GM19351 (cell line): ENCODE measurements at regions not wholly inside any gene's neighbourhood (a gene's known extent, or its start where the extent isn't known, plus 50 kb on each side); places are given as distances from the start of the nearest gene placed in this dataset.
"Not testable (repeated sequence)": the region's sequence is repeated elsewhere in the genome, so short reads cannot be mapped to it uniquely, and the experiment has no call there.

ENCODE experiments used
- ATAC-seq: cut with Tn5 transposase; IDR thresholded peaks from one replicate; pipeline ENCODE4 v1.9.1; 2021; ENCODE audit warnings: mild to moderate bottlenecking, moderate library complexity; ENCODE audit not compliant: unreplicated experiment

GRCh38 chr4:26017961-26018700 is 104.1 kb downstream of the SMIM20 start:
- ATAC-seq: not testable (repeated sequence)

- ATAC-seq: no peak
These were observed 106.2 kb downstream of the SMIM20 start for GRCh38 chr4:26020083-26020668.

- no peak for ATAC-seq
These were observed 106.9 kb downstream of the SMIM20 start for GRCh38 chr4:26020881-26021280.

GRCh38 chr4:26021417-26022345 is 107.7 kb downstream of the SMIM20 start:
- ATAC-seq: no peak

GRCh38 chr4:26022346-26023202 is 108.6 kb downstream of the SMIM20 start:
- ATAC-seq: no peak

GRCh38 chr4:26023203-26023972 is 109.4 kb downstream of the SMIM20 start:
- ATAC-seq: no peak

GRCh38 chr4:26024079-26024478 is 110.1 kb downstream of the SMIM20 start:
- ATAC-seq: no peak

GRCh38 chr4:26028133-26028792 is 114.2 kb downstream of the SMIM20 start:
- ATAC-seq: no peak

GRCh38 chr4:26028793-26029567 is 115.0 kb downstream of the SMIM20 start:
- peak; percentile 95 for ATAC-seq

- ATAC-seq: no peak
These were observed 115.6 kb downstream of the SMIM20 start for GRCh38 chr4:26029568-26030131.

GRCh38 chr4:26030260-26030667 is 116.2 kb downstream of the SMIM20 start:
- ATAC-seq: no peak

- no peak for ATAC-seq
These were observed 116.8 kb downstream of the SMIM20 start for GRCh38 chr4:26030780-26031179.

GRCh38 chr4:26031704-26032103 is 117.7 kb downstream of the SMIM20 start:
- no peak for ATAC-seq

GRCh38 chr4:26032142-26032541 is 118.1 kb downstream of the SMIM20 start:
- no peak for ATAC-seq

GRCh38 chr4:26032630-26033317 is 118.8 kb downstream of the SMIM20 start:
- no peak for ATAC-seq

GRCh38 chr4:26033389-26033788 is 119.4 kb downstream of the SMIM20 start:
- no peak for ATAC-seq

- peak; percentile 47 for ATAC-seq
These were observed 120.8 kb downstream of the SMIM20 start for GRCh38 chr4:26034849-26035248.

- ATAC-seq: no peak
These were observed 121.9 kb downstream of the SMIM20 start for GRCh38 chr4:26035921-26036320.
